KG1 (cell line): ENCODE measurements at regions not wholly inside any gene's neighbourhood (a gene's known extent, or its start where the extent isn't known, plus 50 kb on each side); places are given as distances from the start of the nearest gene placed in this dataset.

Source experiments
- DNase-seq: peaks from one replicate; lab custom pipeline; 2025; lab: John Stamatoyannopoulos, UW

GRCh38 chr1:30200161-30200560 is 523.2 kb downstream of the MATN1 start:
- DNase-seq, result no peak

GRCh38 chr1:30199563-30199962 is 523.8 kb downstream of the MATN1 start:
- no peak for DNase-seq

DNA sequence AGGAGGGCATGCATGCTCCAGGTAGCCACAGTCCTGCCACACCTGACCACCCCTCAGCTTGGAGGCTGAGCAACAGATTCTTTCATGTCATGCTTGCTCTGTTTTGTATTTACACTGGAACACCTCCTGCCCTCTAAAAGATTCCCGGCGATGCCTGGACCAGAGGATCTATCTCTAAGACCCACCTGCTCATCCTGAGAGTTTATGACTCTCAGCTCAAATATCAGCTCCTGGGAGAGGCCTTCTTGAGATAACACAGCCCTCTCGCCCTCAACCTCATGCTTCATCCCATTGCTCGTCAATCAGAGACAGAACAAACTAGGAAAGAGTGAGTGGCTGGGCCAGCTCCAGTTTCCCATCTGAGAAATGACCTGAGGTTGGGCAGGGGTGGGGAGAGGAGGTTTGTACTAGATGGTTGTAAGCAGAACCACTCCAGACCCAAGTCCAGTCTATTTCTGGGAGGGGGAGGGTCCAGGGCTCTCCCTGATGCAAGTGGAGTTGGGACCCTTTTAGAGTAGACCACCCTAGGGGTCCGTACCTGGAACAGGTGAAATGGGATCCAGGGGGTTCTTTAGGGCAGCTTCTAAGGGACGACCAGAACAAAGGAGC is 524.5 kb downstream of the MATN1 start:
- no peak for DNase-seq

DNA sequence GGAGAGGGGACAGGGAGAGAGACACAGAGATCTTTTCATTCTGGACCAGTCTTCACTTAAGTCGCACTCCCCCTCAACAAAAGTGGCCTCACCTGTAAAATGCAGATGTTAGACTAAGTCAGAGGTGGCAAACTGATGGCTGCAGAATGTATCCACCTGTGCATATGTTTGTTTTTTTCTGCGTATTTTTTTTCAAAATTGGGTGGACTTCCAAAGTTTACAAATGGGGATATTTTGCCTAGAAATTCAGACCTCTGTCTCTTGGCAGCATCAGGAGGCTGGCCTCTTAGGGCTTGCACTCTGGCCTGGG is 525.0 kb downstream of the MATN1 start:
- DNase-seq, result no peak

DNA sequence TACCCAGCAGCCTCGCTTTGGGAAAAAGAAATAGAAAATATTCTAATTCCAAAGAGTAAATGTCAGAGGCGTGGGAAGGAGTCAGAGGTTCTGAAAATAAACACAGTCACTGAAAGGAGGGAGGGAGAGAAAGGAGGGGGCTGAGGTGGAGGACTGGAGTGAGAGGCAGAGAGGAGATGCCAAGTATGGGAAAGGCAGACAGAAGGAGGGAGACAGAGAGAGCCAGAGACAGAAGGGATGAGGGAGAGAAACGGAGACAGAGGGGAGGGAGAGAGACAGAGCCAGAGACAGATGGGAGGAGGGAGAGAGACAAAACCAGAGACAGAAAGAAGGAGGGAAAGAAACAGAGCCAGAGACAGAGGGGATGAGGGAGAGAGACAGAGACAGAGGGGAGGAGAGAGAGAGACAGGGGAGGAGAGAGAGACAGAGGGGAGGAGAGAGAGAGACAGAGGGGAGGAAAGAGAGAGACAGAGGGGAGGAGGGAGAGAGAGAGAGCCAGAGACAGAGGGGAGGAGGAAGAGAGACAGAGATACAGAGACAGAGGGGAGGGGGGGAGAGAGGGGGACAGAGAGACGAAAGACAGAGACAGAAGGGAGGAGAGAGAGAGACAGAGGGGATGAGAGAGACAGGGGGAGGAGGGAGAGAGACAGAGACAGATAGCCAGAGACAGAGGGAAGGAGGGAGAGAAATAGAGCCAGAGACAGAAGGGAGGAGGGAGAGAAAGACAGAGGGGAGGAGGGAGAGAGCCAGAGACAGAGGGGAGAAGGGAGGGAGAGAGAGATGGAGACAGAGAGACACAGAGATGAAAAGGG is 525.5 kb downstream of the MATN1 start:
- DNase-seq, result no peak

DNA sequence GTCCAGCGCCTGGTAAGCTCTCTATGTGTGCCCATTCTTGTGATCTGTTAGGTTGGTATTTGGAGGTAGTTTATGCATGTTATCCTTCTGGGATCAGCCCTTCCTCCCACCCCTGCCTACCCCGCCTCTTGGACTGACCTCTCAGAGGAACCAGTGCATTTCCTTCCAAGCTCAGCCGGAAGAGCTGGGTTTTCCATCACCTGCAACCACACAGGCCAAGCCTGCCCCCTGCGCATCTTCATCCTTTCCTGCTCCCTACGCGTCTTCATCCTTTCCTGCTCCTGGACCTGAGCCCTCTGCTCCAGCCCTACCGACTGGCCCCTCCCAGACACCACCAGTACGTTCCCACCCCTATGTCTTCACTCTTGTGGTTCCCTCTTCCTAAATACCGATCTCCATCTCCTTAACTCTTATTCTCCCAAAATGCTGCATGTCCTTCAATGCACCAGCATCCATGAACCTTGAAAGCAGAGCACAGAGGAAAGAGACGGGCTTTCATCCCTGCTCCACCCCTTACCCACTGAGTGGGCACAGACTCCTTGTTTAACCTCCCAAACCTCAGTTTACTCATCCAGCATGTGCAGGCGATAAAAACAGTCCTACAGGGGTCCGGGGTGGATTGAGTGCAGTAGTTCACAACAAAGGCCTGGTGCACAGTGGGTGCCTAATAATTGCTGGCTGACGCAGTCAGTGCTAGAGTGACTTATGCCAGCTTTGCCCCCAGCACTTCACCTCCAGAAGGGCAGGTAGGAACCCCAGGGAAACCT is 526.3 kb downstream of the MATN1 start:
- DNase-seq, result no peak

DNA sequence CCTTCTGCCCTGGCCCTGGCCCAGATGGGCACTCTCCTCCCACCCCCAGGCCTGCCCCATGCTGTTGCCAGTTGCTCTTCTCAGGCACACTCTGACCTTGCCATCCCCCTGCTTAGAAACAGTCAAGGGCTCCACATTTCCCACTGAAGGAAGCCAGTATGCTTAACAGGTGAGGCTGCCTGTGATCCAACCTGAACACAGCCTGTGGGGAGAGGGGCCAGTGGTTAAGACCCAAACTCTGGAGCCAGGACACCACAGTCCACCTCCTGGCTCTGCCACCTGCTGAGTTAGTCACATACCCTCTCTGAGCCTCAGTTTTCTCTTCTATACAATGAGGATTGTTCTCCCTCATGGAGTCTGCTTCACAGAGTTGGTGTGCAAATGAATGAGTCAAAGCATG is 526.9 kb downstream of the MATN1 start:
- no peak for DNase-seq

GRCh38 chr1:30195424-30196134 is 527.8 kb downstream of the MATN1 start:
- DNase-seq, result no peak

GRCh38 chr1:30194741-30195423 is 528.5 kb downstream of the MATN1 start:
- no peak for DNase-seq

GRCh38 chr1:30194046-30194619 is 529.3 kb downstream of the MATN1 start:
- DNase-seq, result no peak

DNA sequence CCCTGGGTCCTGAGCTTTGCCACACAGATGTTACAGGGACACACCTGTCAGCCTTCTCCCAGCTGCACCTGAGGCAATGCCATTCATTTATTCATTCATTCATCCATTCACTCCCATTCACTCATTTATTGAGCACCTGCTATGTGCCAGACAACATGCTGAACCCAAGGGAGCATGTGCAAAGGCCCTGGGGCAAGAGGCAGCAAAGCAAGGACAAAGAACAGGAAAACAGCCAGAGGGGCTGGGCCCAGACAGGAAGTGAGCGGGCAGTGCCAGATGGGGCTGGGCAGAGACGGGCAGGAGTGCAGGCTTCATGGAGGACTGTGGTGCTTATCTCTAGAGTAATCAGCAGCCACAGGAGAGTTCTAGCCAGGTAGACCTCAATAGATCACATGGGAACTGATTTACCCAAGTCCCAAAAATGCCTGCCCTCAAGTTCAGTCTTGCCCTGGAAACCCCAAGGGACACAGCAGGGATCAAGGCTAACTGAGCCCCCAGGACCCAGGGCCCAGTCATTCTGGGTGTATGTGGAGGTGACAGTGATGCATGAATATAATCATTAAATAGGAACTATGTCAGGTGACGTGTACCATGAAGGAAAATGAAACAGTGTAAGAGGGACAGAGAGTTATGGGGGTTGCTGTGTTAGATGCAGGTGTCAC is 530.3 kb downstream of the MATN1 start:
- DNase-seq, result no peak

DNA sequence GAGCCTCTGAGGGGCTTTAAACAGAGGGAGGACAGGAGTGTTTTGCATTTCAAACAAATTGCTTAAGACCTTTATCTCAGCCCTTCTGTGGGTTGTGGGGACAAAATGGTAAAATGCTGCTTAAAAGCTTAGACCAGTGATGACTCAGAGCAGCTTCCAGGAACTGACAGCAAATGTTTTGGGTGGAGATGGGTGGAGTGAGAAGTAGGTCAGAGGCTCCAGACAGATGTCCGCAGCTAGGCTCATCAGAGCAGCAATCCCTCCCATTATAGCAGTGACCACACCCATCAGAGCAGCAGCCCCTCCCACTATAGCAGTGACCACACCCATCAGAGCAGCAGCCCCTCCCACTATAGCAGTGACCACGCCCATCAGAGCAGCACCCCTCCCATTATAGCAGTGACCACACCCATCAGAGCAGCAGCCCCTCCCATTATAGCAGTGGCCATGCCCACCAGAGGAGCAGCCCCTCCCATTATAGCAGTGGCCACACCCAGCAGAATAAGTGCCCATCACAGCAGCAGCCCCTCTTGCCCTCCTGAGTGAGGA is 532.2 kb downstream of the MATN1 start:
- no peak for DNase-seq

GRCh38 chr1:30190511-30191153 is 532.8 kb downstream of the MATN1 start:
- DNase-seq, result no peak

GRCh38 chr1:30189818-30190500 is 533.4 kb downstream of the MATN1 start:
- DNase-seq, result no peak

- no peak for DNase-seq
These were observed 534.4 kb downstream of the MATN1 start for GRCh38 chr1:30188999-30189398.

- DNase-seq, result no peak
These were observed 535.1 kb downstream of the MATN1 start for GRCh38 chr1:30188329-30188728.

DNA sequence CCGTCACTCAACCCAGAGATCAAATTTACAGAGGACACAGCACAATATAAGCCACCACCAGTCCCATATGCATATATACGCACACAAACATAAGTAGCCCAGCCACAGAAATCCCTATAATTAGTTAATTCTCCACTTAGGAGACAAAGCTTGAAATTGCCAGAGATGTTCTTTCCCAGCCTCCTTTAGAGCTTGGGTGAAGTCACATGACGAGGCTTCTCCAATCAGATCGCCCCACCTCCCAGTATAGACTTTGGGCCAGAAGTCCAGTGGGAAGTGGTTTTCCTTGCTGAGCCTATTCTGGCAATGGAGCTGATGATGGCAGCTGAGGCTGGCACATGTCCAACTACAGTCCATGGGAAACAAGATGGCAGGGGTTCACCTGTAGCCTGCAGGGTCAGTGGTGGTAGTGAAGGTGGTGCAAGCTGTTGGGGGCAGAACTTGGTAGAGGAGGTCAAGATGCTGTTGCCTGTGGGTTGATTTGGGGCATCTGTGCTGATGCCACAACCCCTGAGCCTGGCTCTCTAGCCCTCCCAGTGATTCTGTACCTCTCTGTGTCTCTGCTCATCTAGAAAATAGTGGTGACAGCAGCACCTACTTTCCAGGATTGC is 535.9 kb downstream of the MATN1 start:
- DNase-seq, result no peak

- DNase-seq, result no peak
These were observed 536.8 kb downstream of the MATN1 start for GRCh38 chr1:30186586-30186985.

DNA sequence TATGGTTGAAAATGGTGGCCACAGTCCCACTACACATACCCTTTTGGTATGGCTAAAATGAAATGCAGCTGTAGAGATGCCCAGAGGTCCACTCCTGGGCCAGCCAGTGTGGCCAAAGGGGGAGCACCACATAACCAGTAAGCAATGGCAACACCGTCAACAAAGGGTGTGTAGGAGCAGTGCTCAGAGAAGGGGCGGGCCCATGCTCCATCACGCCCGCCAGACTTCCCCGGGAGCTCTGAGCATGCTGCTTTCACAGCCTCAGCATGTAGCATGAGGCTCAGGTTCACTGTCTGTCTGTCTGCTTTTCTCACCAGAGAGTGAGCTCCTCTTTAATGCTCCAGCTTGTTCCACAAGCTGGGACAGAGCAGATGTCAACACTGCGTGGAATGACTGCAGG is 537.6 kb downstream of the MATN1 start:
- no peak for DNase-seq
